HFF-Myc (cell line): ENCODE measurements at regions not wholly inside any gene's neighbourhood (a gene's known extent, or its start where the extent isn't known, plus 50 kb on each side); places are given as distances from the start of the nearest gene placed in this dataset.

ENCODE experiments used
- DNase-seq: peaks from one replicate; pipeline ENCODE4 v3.0.0-alpha.2; 2011; ENCODE audit warnings: low read depth; ENCODE audit errors: extremely low read depth
- H3K4me3 ChIP-seq: replicated peaks from 2 replicates; pipeline ENCODE4 v1.5.1; 2011; ENCODE audit warnings: low read depth, mild to moderate bottlenecking, control low read depth, low read length
- CTCF ChIP-seq: IDR thresholded peaks from 2 replicates; pipeline ENCODE4 v1.5.1; 2012; ENCODE audit warnings: mild to moderate bottlenecking, low read depth, low read length, control low read depth; ENCODE audit errors: missing control alignments

- H3K4me3 ChIP-seq = no peak overlapping the region
- no peak for TF ChIP-seq CTCF
- no peak for DNase-seq
Measured at GRCh38 chr1:169027607-169028320, 78.7 kb upstream of the ATP1B1 start.

- TF ChIP-seq CTCF = no peak
- DNase-seq = no peak
- no peak overlapping the region for H3K4me3 ChIP-seq
Measured at GRCh38 chr1:169031566-169032224, 74.8 kb upstream of the ATP1B1 start.

- no peak overlapping the region for H3K4me3 ChIP-seq
- no peak for DNase-seq
- TF ChIP-seq CTCF = no peak
Measured at GRCh38 chr1:169041366-169041765, 65.1 kb upstream of the ATP1B1 start.

GRCh38 chr1:169042377-169042776 is 64.1 kb upstream of the ATP1B1 start:
- no peak overlapping the region for H3K4me3 ChIP-seq
- DNase-seq = no peak
- no peak for TF ChIP-seq CTCF

GRCh38 chr1:169043823-169044222 is 62.7 kb upstream of the ATP1B1 start:
- no peak for DNase-seq

GRCh38 chr1:169044296-169044695 is 62.2 kb upstream of the ATP1B1 start:
- TF ChIP-seq CTCF = no peak
- no peak overlapping the region for H3K4me3 ChIP-seq
- DNase-seq = no peak

More at GRCh38 chr1:169043823-169044222, 62.7 kb upstream of the ATP1B1 start:
- TF ChIP-seq CTCF = no peak
- no peak overlapping the region for H3K4me3 ChIP-seq
